Cardiac septum (tissue), 1 donor: ENCODE measurements at regions not wholly inside any gene's neighbourhood (a gene's known extent, or its start where the extent isn't known, plus 50 kb on each side); places are given as distances from the start of the nearest gene placed in this dataset.

Experiments used
- DNase-seq: peaks from one replicate; pipeline ENCODE4 v3.0.0-alpha.2; 2020; ENCODE audit warnings: low spot score
- intact Hi-C: fragments of 100-400 bp; cut with DNase I; formaldehyde crosslinking; loops from one replicate; pipeline ENCODE4 v1.14.0; 2022
- donor health status: DM: no; HTN: no; CAD: no.

DNA sequence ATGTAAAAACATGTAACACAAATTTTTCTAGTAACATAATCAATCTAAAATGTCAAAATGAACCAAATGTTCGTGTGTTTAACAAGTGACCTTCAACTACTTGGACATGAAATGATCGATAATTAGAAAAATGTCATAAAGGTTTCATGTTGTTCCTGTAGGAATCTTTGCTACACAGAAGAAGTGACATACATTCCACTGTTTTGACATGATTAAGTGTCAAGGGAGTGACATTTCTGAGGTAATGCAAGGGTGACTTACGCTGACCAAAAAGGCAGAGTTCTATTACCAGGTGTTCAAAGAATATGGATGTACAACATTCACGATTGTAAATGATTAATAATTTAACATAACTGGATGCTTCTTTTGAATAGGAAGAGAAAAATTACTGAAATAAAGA lies 131.1 kb upstream of the ROBO1 start:
- DNase-seq: no peak
- intact Hi-C loops: no loop called here

DNA sequence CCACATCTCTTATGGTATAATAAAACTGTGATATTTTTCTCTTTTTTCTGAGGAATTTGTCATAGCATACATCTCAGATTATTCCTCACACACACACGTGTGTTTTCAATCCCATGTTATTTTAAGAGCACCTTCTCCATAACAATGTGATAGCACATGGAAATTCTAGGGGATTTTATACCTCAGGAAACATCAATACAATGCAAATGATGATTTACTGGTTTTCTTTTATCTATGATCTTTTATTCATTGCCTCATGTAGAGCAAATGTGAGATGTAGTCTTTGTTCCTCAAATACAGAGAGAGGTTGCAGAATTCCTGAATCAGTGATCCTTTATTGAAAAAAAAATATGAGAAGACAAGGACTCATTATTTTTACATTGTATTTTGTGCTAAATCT lies 128.3 kb upstream of the ROBO1 start:
- intact Hi-C loops: no loop called here
- DNase-seq: no peak

DNA sequence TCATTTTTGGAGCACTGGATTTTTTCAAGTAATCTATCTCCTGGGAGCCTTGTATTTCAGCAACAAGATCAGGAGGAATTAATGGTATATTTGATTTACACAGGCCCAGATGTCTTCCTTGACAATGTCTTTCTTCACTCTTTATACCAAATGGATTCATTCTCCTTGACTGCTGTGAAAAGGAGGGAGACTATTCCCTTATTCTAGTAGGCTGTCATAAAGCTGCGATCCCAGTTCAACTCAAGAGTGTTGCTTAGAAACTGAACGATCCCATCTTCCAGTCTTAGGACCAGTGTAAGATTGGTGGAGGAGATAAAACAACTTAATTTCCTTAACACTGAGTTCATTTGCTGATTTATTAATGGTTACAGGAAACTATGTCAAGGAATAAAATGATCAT lies 119.4 kb upstream of the ROBO1 start:
- DNase-seq: no peak
- intact Hi-C loops: no loop called here

DNA sequence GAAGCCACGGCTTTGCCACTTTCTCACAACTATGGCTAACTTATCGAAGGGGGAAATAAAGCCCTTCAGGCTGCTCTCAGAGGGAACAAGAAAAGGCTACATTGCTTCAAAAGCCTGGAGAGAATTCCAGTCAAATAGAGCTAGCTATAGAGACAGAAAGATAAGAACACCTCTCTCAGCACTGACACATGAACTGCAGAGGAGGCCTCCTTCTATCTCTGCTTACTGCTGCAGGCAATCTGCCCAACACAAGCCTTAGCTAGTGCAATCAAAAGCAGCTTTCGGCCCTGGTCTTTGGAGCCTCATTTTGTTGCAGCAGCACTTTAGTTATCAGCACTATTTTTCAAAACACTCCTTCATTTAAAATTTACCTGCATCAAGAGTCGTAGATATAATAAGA lies 118.4 kb upstream of the ROBO1 start:
- no peak for DNase-seq
- intact Hi-C loops: no loop called here

DNA sequence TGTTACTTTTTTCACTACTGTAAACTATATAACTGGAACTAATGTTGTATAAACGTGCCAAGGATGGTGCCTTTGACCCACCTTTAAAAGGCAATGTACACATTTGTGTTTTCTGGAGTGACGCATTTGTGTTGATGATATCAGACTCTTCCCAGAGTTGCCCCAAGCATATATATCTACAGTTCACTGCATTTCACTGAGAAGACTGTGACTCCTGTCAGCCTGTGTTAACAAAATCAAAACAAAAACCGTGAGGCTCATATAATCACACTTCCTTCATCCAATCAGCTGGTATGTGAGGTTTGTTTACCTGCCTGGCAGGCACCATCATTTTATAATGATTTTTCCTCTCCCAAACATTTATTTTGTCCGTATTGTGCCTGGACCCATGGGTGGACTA lies 117.6 kb upstream of the ROBO1 start:
- intact Hi-C loops: no loop called here

DNA sequence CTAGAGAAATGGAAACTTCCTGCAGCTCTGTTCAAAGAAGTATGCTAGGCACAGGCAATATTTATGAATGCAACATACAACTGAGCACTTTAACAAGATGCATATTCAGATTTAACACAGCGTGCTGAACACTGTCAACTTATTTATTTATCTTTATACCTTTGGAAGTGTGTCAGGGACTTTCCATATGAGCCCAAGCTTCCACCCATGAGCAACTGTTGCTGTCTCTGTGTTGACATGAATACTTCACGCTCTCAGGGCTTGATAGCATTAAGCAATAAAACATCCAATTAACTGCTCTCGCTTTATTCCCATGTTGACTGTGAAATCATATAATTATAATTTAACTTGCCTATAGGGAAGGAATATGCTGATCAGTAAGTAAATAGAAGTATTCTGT lies 116.6 kb upstream of the ROBO1 start:
- intact Hi-C loops: no loop called here

More for the DNA sequence above, 117.6 kb upstream of the ROBO1 start:
- DNase-seq: no peak

DNA sequence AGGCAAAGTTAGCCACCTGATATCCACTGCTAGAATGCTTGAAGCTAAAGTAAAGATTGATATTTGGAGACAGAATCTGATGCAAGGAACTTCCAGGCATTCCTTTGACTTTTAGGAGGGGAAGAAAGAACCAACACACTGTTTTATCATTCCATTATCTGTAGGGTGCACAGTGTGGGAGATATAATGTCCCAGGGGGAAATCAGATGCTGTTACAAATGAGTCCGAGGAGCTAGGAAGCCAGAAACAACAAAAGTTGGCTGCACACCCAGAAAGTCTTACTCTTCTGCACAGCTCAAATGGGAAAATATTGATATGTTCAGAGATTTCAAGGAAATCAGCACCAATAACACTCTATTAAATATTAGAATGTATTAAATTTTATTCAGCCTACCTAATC lies 113.6 kb upstream of the ROBO1 start:
- intact Hi-C loops: no loop called here
- no peak for DNase-seq

More for the DNA sequence above, 116.6 kb upstream of the ROBO1 start:
- no peak for DNase-seq

DNA sequence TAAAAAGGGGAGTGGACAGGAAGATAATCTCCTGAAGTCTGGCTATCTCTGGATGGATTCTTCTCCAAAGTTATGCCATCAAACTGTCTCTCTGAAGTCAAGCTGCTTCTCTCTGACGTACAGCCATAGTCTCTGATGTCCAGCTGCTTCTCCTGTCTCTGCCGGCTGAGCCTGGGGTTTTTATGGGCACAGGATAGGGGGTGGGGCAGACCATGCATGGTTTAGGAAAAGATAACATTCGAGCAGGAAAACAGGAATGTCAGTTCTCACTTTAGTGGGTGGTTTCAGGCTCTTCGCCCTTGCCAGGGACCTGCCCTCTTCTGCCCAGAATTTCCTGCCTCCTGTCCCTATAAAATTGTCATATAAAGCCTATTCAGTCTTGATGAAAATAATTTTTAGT lies 110.9 kb upstream of the ROBO1 start:
- DNase-seq: no peak
- intact Hi-C loops: no loop called here

DNA sequence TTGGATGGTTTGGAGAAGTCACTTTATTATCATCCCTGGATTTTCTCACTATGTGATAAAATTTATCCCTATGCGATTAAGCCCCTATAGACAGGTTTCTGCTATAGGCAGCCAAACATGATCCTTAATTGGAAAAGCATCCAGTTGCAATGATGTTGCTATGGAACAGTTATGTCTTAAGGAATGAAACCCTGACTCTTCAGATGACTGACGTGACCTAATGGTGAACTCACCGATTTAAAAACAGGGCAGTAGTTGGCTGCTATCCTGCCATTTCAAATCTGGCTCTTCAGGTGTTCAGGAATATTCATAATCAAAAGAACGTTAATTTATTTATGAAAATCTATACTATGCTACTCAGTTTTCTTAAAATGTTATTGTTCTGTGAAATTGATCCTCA lies 106.8 kb upstream of the ROBO1 start:
- intact Hi-C loops: no loop called here
- no peak for DNase-seq

DNA sequence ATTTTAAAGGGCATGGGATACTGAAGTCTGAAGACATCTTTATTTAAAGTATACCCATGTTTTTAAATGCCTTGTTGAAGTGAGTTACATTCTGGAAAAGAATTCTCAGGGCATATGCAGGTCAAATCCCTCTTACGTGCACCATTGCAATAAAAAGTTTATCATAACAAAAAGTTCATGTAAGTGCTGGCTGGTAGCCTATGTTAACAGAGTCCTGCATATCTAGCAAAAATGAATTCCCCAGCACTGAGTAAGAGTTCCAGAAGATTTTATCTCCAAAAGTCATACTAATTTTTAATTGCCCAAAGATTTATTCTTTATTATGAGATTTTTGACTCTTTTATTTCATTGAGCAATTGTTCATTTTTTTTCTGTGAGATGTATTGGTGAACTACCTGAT lies 104.7 kb upstream of the ROBO1 start:
- intact Hi-C loops: no loop called here
- no peak for DNase-seq

DNA sequence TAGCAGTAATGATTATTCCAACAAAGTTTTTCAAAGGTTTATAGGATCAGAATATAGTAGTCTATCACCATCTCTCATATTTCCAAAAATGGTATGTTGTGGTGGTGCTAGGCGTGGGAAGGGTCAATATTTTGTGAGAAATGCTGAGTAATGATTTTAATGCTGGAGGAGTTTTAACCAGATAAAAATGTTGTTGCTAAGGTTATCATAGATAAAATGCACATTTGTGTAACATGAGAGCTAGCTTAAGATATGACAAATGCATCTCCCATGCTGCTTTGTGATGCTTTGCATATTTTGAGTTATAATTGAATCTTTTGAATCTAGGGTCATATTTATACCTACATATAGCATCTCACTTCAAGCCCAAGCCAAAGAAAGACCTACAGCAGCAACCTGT lies 103.9 kb upstream of the ROBO1 start:
- intact Hi-C loops: no loop called here
- no peak for DNase-seq

DNA sequence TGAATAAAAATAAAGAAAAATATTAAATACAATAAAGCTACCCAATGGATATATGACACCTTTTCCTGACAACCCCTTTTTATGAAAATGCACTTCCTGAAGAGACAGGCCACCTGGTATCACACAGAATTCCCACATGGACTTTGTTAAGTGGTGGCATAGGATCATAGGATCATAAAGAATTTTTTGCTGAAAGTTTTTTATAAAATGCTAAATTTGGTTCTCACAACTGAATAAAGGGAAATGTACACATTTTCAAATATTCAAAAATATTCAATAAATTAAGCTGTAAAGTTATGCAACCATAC lies 102.5 kb upstream of the ROBO1 start:
- no peak for DNase-seq
- intact Hi-C loops: no loop called here

DNA sequence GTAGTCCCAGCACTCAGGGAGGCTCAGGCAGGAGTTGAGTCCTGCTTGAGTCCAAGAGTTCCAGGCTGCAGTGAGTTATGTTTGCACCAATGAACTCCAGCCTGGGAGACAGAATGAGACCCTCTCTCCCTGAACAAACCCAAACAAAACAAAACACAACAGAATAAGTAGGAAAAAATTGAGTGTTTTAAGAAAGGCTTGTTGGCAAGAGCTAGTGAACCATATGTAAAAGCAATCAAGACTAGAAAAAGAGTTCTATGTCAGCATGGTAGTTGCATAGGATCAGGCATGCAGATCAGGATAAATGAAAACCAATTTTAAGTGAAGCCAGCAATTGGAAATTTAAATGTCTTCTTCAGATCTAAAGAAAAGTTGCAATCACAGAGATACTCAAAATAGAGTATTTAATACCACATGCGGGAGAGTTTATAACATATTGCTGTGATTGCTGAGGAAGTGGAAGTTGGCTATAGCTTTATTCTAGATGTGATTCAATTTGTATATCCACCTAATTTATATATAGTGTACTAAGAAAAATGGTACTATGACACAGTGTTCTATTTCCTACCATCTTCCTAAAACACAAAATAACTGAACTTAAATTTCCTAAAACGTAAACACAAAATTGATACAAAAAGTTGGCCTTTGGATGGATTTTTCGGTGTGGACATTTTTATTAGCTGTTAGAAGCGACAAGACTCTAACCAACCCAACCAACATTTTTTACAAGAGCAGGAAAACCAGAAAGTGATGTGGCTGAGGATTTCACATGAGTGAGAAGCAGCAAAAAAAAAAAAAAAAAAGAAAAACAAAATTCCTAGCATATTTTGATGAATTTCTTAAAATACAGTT lies 101.9 kb upstream of the ROBO1 start:
- DNase-seq: no peak
- intact Hi-C loops: no loop called here

DNA sequence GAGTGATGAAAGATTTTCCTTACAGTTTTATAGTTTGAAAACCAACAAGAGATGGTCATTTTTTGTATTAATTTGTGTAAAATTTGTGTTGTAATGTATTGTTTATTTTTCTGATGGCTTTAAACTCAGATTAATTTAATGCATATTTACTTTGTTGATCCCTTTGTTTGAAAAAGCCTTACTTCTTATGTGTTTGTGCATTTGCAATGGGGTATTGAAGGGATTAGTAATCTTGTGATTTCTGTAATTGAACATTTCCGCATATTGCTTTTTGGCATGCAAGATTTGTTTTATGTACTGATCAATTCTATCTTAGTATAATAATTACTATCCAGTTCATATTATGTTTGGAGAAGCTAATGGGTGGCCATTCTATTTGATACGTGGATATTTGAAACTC lies 98.4 kb upstream of the ROBO1 start:
- intact Hi-C loops: no loop called here

DNA sequence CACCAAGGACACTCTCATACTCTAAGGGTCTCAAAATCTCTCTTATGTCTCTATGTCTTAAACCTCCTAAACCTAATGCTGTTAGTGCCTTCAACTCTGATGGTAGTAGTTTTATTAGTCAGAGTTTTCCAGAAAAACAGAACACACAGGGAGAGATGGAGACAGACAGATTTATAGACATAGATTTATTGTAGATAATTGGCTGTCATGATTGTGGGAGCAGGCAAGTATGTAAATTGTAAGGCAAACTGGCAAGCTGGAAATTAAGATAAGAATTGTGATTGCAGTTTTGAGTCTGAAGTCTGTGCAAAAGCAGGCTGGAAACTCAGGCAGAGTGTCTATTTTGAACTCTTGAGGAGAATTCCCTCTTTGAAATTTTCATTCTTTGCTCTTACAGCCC lies 96.3 kb upstream of the ROBO1 start:
- intact Hi-C loops: no loop called here
- DNase-seq: no peak

More for the DNA sequence above, 98.4 kb upstream of the ROBO1 start:
- DNase-seq: no peak

DNA sequence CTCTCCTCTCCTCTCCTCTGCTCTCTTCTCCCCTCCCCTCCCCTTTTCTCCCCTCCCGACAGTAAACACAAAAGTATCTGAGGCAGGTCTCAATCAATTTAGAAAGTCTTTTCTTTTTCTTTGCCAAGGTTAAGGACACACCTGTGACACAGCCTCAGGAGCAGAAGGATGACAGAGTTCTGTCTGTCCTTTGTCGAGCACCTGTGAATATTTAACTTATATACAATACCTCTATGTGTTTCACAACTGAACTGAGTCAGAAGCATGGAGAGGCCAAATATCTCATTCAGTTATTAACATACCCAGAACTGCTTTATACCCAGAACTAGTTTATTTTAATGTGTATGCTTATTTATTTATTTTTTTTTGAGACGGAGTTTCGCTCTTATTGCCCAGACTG lies 81.1 kb upstream of the ROBO1 start:
- DNase-seq: no peak
- intact Hi-C loops: loop anchor here (5.0 kb wide), 1 partner anchor 327 kb away; no protein-coding TSS in a partner anchor

DNA sequence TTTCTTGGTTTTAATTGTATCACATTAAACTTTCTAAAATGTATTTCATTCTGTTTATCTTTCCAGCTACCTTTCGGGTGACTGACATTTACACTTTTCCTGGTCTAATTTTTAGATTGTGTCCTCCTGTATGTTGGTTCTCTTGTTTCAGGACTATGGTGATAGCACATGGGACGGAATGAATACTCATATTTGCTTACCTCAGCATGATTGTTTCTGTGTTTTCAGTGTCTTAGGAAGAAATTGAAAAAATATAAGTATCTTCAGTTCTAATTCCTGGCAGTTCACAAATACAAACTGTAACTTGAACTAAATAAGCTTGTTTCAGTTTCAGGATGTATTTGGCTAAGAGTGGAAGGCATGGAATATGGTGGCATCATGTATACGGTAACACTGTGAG lies 80.1 kb upstream of the ROBO1 start:
- intact Hi-C loops: loop anchor here (5.0 kb wide), 1 partner anchor 326 kb away; no protein-coding TSS in a partner anchor
- DNase-seq: no peak

DNA sequence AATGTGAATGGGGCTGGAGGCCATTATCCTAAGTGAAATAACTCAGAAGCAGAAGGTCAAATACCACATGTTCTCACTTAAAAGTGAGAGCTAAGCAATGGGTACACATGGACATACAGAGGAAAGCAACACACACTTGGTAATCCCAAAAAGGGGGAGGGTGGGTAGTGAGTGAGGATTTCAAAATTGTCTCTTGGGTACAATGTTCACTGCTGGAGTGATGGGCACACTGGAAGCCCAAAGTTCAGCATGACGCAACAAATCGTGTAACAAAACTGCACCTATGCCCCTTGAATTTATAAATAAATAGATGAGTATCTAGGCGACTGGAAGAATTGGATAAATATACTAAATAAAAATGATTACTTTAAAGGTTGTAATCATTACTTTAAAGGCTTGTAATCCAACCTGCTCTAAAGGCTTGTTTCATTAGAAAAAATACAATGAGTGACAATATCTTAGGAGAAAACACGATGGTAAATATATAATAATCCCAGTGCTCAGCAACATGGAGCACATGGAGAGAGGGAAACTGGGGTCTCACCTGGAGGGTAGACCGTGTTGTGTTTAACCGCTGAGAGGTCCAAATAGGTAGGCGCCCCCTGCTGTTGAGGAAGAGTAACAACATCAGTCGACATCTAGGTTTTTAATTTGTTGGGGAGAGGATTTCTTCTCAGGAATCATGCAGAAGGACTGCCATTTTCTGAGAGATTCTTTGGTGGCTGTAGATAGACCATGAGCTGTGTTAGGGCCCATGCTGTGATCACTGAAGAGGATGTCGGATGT lies 78.5 kb upstream of the ROBO1 start:
- intact Hi-C loops: loop anchor here (5.0 kb wide), 1 partner anchor 324 kb away; no protein-coding TSS in a partner anchor
- DNase-seq: no peak

DNA sequence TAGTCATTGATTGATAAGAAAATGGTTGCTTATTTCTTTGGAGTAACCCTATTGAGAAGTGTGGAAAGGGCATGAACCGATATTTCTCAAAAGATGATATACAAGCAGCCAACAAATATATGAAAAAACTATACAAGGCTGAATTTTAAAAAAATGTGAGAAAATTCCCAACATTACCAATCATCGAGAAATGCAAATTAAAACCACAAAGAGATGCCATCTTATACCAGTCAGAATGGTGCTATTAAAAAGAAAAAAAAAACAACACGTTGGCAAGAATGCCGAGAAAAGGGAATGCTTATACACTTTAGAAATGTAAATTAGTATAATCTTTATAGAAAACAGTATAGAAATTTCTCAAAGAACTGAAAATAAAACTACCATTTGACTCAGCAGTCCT lies 77.7 kb upstream of the ROBO1 start:
- no peak for DNase-seq
- intact Hi-C loops: loop anchor here (5.0 kb wide), 1 partner anchor 323 kb away; no protein-coding TSS in a partner anchor

DNA sequence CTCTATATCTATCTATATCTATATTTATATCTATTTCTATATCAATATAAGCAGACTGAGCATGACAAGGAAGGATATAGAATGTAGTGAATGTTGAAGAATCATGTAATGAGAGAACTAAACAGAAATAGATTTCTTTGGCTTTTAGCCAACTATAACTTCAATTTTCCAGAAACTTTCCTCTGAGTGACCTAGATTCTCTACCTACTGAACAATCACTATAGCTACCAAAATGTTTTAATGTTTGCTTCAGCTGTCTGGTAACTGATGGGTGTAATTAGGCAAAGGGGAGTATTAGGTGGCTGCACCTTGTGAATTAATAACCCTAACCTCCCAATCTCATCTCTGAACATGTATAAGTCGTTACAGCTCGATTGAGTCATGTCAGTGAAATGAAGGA lies 76.4 kb upstream of the ROBO1 start:
- DNase-seq: no peak
- intact Hi-C loops: no loop called here

DNA sequence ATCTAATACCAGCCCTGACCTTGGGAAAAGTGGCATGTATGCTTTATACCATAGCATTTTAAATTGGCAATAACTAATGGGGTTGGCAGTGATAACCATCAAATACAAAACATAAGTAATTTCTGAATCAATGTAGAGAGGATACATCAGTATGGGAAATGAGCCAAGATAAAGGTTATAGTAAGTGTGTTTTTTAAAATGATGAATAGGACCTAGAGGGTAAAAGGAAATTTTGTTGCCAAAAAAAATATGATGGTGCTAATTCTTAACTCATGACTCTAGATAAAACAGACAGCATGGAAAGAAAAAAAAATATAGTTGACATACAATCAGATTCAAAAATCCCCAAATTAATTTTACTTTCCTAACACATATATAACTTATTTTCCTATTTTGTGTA lies 75.4 kb upstream of the ROBO1 start:
- no peak for DNase-seq

More for the DNA sequence above, 75.4 kb upstream of the ROBO1 start:
- intact Hi-C loops: no loop called here
